Fibroblast of skin of right quadriceps (primary cell): ENCODE measurements at regions not wholly inside any gene's neighbourhood (a gene's known extent, or its start where the extent isn't known, plus 50 kb on each side); places are given as distances from the start of the nearest gene placed in this dataset.
A peak's percentile ranks its signal among the peaks of the same experiment; 100 is the strongest.

Source experiments
- DNase-seq: peaks from one replicate; pipeline ENCODE4 v3.0.0-alpha.2; 2013

DNA sequence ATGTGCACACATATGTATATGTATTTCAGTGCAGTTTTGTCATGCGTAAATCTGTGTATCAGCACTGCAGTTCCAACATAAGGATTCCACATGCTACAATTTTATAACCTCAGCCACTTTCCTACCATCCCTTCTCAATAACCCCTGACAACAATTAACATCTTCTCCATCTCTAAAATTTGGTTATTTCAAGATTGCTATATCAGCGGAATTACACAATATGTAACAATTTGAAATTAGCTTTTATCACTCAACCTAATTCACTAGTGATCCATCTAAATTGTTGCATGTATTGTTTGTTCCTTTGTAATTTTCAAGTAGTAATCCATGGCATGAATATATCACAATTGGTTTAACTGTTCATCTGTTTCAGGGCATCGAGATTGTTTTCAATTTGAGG is 511.3 kb downstream of the HAO1 start:
- no peak for DNase-seq

DNA sequence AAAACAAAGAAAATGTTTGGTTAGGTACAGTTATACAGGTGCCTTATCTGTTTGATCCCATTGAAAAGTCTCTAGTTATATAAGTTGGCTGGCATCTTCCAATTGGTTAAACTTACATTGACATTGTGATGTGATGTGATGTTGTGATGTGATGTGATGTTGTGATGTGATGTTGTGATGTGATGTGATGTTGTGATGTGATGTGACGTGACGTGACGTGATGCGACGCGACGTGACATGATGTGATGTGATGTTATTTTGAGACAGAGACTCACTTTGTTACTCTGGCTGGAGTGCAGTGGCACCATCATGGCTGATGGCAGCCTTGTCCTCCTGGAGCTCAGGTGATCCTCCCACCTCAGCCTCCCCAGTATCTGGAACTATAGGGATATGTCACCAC is 507.6 kb downstream of the HAO1 start:
- no peak for DNase-seq

DNA sequence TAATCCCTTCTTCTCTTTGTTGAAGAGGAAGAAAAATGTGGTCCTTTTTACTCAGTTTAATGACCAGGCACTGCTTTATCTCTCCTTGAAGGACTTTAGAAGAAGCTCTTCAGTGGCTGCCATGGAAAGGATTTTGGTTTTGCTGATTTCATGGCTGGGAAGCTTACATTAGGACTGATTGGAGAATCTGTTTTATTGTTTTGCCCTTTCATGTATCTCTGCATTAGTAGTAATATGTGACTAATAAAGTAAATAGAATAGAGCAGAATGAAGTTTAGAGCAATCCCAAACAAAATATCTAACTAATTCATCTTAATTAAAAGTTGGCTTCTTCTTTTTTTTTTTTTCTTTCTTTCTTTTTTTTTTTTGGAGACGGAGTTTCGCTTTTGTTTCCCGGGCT is 502.9 kb downstream of the HAO1 start:
- no peak for DNase-seq

DNA sequence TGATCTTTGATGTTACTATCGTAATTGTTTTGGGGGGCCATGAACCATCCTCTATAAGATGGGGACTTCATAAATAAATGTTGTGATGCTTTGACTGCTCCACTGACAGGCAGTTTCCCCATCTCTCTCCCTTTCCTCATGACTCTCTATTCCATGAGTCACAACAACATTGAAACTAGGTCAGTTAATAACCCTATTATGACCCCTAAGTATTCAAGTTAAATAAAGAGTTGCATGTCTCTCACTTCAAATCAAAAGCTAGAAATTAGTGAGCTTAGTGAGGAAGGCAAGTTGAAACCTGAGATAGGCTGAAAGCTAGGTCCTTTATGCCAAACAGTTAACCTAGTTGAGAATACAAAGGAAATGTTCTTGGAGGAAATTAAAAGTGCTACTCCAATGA is 491.0 kb downstream of the HAO1 start:
- no peak for DNase-seq

DNA sequence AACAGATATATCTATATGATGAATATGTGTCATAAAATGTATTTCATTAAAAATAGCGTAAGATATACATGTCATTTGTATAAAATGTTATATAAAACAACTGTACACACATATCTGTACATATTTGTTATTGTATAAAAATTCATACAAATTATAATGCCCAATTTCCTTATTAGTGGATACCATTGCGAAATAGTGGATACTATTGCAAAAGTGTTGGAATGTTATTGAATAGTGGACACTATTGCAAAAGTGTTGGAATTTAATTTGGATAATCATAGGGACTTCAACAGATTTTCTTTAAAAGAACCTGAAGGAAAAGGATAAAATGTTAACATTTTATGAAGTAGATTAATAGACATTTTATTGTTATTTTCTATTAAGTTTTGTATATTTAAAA is 487.4 kb downstream of the HAO1 start:
- no peak for DNase-seq

DNA sequence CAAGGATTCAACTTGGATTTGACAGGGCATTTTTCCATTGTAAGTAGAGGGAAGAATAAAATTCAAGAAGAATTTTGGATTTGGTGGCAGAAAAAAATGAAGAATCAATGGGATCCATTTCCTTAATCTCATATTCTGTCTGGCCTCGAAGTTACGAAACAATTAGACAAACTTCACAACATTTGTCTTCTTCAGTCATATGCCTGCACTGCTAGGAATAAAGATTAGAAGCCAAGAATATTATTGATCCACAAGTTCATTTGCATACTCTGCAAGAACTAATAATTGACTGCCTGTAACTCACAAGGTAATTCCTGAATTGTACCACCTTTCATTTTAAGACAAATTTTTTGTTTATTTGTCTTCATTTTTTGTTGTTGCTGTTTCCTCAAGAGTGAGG is 486.2 kb downstream of the HAO1 start:
- no peak for DNase-seq

DNA sequence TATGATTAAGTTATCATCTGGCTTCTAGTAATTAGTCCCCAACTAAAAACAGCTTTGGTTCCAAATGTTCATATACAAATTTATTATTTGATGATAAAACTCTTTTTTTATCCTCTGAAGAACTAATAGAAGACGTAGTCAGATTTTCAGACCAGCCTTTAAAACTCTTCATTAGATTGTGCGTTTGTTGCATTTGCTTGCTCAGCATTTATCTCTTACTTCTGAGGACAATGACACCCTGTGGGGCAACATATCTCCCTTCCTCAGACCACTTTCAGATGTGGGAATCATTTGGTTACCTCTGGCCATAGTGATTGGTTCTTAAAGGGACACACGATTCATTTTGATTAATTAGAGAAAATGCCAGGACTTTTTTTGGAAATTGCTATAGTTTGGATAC is 481.8 kb downstream of the HAO1 start:
- no peak for DNase-seq

DNA sequence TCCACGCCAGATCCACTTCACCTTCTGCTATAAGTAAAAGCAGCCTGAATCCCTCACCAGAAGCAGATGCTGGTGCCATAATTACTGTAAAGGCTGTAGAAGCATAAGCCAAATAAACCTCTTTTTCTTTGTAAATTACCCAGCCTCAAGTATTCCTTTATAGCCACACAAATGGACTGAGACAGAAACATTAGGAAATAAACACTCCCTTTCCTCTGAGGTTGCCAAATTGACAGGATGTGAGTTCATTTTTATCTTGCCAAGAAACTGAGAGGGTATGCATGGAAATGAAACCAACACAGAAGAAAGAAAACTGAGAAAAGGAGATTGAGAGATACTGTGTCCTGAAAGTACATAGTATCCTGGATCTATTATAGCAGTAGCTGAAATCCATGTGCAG is 481.2 kb downstream of the HAO1 start:
- no peak for DNase-seq

DNA sequence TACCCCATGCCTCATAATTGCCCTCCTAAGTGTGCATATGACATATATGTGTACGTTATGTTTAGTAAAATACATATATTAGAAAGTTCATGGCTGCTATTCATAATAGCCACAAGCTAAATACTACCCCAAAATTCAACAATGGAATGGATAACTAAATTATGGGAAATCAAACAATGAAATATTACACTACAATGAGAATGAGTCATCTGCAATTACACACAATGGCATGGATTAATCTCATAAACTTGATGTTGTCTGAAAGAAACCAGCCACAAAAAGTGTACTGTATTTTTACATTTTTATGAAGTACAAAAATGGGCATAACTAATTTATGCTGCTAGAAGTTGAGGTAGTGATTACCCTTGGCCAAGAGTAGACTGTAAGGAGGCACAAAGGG is 477.0 kb downstream of the HAO1 start:
- no peak for DNase-seq

DNA sequence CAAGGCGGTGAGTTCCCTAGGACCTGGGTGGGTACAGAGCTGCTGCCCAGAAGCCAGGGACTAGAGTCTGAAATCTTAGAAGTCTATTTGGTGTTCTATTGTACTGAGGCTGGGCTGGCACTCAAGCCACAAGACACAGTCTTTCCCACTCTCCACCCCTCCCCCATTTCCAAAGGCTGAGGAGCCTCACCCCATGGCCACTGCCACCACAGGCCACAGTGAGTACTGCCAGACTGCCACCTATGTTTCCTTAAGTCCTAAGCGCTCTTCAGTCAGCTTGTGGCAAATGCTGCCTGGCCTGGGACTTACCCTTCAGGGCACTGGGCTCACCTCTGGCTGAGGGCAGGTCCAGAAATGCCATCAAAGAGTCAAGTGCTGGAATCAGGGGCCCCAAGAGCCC is 469.3 kb downstream of the HAO1 start:
- DNase-seq: no peak

DNA sequence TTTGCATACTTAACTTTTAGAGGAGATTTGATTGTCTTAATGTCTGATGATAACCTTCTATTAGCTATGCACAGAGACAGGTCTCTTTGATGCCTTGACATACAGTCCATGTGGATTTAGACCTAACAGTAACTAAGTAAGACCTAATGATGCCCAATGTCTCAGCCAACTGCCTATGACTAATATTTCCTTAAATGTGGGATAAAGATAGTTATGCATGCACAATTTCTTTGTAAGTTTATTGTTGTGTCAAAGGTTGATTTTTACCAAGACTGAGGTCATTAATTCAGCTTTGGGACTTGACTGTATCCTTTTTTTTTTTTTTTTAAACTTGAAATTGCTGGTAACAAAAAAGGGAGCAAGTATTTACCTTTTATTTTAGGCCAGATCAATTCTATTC is 450.0 kb downstream of the HAO1 start:
- no peak for DNase-seq

DNA sequence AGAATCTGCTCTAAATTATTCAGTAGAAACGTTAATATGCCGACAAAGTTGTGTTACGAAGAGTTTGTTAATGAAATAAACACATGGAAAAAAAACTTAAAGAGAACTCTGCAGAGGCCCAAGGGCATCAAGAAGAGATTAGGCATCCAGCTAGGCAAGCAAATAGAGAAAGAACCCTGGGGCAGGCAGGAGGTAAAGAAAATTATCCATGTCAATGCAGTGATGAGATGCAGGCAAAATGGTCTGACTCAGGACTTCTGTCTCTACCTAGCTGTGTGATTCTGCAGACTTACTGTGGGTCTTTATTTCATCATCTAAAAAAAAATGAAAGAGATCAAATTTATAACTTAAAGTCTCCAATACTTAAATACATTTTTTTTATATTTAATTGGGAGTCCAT is 448.0 kb downstream of the HAO1 start:
- no peak for DNase-seq

DNA sequence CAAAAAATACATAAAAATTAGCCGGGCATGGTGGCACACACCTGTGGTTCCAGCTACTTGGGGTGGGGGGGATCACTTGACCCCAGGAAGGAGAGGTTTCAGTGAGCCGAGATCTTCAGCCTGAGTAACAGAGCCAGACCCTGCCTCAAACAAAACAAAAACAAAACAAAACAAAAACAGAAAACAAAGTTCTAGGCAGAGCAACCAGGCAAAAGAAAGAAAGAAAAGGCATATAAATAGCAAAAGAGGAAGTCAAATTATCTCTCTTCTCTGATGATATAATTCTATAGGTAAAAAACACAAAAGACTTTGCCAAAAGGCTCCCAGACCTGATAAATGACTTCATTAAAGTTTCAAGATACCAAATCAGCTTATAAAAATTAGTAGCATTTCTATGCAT is 446.9 kb downstream of the HAO1 start:
- DNase-seq: no peak

DNA sequence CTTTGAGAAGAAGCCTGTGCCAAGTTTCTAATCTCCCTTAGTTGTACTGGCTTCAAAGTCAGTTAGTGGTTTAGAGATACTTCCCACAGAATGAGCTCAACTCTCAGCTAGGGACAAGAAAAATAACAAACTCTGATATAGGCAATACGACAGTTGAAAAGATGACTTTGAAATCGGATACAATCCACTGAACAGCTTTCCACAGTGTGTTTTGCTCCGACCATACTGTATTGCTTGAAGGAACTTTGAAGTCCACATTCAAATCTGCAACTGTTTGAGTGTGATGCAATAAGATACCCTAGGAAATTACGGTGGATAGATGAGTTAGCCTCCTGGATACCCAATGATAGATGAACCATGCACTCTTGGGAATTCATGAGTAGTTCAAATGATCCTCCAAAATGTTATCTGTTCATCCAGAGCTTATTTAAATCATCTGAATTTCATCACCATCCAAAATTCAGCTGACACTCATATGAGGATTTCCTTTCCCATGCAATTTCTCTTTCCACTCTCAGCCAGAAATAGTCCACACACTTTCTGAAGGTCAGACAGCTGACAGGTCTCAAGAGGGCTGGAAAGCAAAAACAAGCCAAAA is 443.8 kb downstream of the HAO1 start:
- DNase-seq: peak; percentile 59

DNA sequence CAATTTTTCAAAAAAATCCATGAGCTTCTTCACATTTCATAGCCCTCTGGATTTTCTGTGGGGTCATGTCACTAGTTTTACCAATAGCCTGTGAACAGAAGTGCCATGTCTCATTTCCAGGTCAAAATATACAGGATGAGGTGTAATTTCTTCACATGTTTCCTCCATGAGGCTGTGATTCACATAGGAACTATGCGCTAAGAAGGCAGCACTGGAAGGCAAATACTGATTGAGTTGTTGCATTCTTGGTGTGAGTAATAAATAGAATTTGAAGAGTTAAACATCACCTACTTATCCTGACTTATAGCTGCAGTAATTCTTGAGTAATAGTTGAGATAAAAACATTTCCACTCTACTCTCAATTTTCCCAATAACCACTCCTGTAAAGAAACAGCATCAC is 442.3 kb downstream of the HAO1 start:
- peak; percentile 89 for DNase-seq

DNA sequence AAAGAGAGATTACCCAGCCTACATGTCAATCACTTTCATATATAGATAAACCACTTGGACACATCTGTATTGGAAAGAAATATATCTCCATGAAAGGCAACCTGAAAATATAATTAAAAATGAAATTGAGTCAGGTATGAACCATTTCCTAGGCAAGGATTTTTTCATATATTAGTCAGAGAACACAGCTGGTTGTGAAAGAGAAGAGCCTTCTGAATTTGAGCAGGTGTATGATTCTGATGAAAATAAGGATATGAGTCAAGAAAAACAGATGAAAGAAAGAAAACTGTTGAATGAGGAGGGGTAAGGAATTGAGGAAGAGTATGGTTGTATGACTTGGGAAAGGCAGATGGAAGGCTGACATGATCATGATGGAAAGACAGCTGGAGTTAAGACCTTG is 441.1 kb downstream of the HAO1 start:
- no peak for DNase-seq

DNA sequence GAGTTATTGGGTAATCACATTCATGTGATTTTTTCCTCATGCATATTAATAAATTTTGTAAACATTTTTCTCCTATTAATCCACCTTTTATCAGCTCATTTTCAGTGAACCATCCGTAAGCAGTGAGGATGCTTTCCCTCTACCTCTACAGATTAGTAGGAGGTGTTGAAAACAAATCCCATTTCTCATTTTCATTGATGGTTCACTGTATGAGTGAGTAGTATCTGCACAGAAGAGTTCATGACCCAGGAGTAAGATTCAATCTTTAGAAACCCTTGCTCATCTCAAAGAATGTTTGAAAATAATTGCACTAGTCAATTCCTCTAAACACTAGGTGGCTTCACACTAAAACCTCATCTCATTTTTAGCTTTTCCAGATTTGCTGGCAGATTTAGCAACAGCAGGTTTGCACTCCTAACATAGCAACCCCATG is 440.0 kb downstream of the HAO1 start:
- DNase-seq: peak; percentile 62

DNA sequence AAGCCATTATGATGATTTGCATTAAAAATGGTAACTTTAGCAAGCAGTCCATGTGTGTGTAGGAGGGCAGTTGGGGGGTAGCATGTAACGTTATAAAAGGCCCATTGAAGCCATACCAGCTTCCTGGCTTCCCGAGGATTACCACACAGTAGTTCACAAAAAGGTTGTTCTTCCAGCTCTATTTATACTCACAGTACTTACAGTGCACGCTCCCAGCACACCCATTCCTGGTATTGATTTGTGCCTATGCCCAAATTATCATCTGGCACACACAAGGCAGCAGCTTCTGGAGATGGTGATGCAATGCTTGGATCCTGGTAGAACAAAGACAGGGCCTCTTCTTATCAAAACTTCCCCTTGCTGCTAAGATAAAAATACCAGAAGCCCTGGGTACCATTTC is 436.8 kb downstream of the HAO1 start:
- no peak for DNase-seq

DNA sequence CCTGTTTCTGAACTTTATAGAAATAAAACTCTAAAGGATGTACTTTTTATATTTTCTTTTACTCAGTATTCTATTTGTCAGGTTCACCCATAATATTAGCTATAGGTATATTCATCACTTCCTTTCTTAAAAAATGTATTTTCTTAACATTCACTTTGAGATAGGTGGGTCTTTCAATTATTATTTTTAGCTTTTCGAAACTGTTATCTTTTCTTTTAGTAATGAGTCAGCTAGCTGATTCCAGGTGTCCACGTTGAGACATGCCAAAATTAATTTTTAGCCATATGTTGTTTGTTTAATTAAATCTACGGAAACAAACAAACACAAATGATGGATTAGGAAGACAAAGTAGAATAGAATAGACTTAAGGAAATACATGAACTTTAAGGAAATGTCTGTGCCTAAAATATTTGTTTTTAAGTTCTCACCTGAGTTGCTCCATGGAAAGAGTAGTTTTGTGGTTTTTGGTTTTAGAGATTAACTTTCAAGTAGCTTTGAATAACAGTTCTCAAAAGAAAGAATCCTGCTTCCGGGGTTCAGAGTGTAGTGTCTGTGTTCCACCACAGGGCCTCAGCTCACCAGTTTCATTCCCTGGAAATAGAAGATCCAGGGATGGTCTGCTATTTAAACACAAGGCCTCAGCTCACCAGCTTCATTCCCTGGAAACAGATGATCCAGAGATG is 435.0 kb downstream of the HAO1 start:
- no peak for DNase-seq

DNA sequence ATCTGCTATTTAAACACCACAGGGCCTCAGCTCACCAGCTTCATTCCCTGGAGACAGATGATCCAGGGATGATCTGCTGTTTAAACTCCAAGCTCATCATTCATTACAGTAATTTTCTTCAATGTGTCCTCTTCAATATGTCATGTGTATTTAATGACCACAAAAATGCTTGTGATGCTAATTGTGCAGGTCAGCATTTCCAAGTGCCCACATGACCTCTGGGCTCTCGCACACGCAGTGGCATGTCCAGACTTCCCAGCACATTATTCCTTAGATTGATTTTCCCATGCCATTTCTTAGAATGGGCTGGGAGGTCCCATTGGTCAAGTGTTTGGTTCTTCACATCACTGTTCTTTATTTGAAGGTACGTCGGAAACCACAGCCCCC is 434.4 kb downstream of the HAO1 start:
- DNase-seq: no peak

DNA sequence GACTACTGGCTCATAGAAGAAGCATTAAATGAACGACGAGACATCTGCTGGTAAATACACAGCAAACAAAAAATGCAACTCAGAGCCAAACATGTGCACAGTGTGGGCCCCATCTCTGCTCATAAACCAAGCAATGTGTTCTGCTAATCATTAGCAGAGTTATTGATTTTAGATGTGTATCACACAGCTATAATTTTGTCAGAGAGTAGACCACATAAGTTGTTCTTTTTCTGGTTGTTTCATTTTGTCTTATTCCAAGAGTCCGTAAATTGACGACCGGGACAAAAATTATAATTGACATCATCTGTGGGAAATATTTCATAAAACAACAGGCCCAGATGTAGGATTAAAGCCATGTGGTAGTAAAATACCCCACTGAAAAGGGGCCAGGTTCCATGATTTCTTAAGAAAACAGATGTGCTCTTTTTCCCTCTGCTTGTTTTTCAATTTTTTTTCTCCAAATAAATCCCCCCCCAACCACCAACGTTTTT is 423.6 kb downstream of the HAO1 start:
- peak; percentile 80 for DNase-seq

DNA sequence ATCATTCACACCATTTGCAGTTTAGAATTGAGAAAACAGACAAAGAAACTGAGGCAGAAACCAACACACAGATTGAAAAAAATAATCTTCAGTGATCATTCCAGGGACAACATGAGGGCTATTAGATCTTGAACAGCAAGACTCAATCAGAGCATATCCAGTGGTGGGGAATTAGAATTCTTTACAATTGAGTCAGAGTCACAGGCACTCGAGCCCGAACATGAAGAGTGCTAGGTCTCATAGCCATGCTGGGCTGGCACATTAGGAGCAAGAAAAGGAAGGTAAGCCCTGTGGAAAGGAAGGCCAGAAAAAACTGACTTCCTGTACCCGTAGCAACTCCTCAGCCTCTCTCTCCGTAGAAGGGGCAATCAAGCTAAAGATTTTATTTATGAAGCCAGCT is 419.9 kb downstream of the HAO1 start:
- DNase-seq: no peak

DNA sequence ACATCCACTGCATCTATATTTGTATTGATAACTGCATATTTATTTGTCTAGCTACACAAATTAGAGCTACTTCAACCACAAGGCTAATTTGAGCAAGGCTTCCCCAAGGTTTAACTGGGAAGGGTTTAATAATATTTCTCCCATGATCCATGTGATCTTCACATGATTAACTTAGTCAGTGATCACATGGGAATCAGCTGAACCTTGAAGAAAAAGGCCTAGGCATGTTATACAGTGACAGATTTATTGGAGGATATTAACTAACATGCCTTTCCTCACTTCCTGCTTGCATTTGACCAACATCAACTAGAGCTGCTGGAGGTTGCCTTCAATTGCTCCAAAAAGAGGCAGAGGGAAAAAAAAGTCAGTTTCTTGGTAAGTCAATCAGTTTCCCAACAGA is 417.0 kb downstream of the HAO1 start:
- DNase-seq: no peak

DNA sequence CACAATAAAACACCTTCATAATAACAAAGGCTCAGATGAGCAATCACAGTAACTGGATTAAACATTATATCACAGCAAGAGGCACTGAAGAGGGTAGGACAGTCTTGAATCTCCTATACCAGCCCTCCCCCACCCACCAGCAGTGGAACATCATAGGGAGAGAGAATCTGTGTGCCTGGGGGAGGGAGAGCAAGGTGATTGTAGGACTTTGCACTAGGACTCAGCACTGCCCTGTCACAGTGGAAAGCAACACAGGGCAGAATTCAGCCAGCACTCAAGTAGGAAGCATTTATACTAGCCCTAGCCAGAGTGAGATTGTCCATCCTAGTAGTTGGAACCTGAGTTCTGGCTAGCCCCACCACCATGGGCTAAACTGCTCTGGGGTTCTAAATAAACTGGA is 400.2 kb downstream of the HAO1 start:
- DNase-seq: no peak

DNA sequence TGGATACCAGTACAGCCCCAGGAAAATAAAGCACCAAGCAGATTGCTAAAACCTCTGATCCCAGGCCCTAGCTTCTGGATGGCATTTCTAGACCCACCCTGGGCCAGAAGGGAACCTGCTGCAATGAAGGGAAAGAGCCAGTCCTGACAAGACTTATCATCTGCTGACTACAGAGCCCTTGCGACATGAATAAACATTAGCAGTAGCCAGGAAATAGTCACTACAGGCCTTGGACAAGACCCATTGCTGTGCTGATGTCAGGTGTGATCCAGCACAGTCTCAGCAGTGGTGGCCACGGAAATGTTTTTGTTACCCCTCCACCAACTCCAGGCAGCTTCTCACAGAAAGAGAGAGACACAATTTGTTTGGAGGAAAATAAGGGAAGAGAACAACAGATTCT is 399.3 kb downstream of the HAO1 start:
- no peak for DNase-seq
